Activated CD8-positive, alpha-beta memory T cell treated with anti-CD3 and anti-CD28 coated beads for 48 hours (primary cell): ENCODE measurements at regions not wholly inside any gene's neighbourhood (a gene's known extent, or its start where the extent isn't known, plus 50 kb on each side); places are given as distances from the start of the nearest gene placed in this dataset.
"Not testable (repeated sequence)": the region's sequence is repeated elsewhere in the genome, so short reads cannot be mapped to it uniquely, and the experiment has no call there.

Source experiments
- DNase-seq, 3 experiments: peaks; one replicate each; pipeline ENCODE4 v3.0.0-alpha.2; 2020; ENCODE audit warnings: low read depth in 2 of 3, low spot score in 2 of 3

DNA sequence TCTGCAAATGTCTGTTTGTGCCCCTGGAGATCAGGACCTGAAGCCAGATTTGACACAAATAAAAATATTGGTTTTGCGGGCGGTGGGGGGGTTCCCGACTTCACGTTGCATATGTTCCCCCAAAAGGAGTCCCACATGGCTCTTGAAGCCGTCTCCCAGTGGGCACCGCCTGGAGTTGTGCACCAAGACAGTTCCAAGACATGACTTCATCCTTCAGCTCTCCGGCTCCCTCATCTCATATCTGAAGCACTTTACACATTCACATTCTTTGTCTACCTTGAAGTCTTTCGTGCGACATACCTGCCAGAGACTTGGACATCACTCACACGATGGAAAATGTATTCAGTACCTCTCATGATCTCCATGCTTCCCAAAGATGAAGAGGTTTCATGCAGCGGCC lies 362.8 kb upstream of the FOXK1 start:
- DNase-seq, result no peak

DNA sequence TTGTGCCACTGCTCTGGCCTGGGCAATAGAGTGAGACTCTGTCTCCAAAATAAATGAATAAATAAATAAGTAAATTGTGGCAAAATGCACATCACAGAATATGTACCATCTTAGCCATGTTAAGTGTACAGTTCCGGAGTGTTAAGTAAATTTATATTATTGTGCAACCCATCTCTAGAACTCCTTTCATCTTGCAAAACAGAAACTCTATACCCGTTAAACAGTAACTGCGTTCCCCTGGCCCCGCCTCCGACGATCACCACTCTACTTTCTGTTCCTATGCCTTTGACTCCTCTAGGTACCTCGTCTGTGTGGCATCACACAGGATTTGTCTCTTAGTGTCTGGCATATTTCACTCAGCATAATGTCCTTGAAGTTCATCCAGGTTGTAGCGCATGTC lies 356.4 kb upstream of the FOXK1 start:
- no peak for DNase-seq

DNA sequence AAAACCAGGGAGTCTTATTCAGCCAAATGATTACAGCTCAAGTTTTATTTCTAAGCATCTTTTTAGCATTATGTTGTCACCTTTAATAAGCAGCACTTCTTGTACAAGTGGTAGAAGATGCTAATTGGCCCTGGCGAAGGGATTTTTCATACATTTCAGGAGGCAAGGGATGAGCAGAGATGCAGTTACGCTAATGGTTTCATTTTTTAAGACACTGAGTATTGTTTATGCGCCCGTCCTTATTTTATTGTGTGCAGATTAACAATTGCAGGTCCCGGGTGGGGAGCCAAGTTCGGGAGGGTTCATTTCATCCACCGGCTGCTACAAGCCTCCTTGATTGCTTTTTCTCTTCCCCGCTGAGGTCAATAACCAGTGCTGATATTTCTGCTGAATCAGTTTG lies 350.4 kb upstream of the FOXK1 start:
- no peak for DNase-seq

DNA sequence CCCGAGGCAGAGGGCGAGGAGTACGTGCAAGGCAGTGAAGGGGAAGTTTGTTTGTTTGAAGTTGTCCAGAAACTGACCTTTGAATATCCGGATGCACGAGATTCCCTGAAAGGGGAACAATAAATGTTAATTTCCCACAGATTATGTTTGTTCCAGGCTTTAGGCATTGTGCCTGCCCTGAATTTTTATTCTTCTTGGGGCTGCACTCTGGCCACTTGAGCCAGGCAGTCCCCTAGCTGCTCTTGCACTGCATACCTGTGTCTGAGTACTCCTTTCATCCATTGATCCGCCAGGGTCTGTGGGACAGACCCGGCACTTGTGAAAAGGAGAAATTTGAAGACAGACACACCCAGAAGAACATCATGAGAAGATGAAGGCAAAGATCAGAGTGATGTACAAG lies 343.5 kb upstream of the FOXK1 start:
- DNase-seq, result no peak

DNA sequence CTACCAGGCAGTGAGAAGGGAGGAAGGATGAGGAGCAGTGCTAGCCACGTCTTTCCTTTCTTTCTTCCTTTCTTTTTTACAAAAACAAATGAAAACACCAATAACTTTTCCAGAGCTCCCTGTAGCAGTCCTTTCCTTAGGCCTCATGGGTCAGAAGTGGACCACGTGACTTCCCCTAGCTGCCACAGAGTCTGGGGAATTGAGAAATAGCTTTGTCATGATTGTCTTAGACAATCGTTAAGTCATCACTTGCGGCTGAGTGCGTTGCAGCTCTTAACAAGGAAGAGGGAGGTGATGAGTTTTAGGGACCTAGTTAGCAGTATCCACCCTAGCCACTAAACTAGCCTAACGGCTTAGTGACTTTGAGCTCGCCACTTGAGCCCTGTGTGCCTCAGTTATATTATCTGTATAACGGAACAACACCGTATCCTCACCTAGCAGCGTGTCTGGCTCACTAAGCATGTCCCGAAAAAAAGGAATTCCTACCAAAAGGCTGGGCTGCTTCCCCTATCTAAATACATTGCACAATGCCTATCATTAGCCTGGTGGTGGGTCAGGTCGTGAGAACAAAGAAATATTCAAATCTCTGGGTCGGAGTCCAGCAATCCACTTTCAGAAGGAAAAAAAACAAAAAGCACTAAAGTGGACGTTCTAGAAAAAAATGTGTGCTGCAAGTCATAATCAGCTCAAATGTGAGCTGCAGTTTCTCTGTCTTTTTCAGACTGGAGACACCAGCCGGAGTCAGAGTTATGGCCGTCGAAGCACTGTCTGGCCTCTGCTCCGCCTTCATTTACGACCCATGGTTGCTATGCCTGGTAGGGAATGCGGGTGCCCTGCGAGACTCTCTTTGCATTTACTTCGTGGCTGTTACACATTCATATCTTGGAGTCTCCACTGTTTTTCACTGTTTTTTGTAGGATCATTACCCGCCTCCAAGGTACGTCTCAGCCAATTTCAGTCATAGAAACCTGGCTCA lies 338.5 kb upstream of the FOXK1 start:
- DNase-seq, result no peak

DNA sequence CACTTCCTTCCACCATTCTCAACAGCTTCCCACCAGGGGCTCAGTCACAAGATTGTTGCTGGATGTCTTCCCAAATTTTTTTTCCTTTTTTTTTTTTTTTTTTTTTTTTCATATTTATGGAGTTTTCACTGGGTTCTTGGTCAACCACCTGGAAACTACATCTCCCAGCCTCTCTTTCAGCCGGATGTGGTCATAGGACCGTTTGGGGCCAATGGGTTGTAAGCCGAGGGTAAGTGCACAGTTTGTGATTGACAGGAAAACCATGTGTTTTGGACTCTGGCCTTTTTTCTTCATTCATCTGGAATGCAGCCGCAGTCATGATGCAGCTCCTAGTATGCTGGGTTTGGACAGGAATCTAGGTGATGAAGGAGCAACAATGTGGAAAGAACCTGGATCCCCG lies 337.1 kb upstream of the FOXK1 start:
- DNase-seq, result no peak

DNA sequence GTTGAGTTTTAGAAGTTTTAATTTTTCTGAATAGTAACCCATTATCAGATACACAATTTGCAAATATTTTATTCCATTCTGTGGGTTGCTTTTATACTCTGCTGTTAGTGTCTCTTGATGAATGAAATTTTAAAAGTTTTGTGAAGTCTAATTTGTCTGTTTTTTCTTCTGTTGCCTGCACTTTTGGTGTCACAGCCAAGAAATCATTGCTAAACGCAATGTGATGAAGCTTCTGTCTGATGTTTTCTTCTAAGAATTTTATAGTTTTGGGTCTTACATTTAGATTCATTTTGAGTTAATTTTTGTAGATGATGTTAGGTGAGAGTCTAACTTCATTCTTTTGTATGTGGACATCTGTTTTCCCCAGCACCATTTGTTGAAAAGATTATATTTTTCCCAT lies 330.0 kb upstream of the FOXK1 start:
- DNase-seq, result no peak

DNA sequence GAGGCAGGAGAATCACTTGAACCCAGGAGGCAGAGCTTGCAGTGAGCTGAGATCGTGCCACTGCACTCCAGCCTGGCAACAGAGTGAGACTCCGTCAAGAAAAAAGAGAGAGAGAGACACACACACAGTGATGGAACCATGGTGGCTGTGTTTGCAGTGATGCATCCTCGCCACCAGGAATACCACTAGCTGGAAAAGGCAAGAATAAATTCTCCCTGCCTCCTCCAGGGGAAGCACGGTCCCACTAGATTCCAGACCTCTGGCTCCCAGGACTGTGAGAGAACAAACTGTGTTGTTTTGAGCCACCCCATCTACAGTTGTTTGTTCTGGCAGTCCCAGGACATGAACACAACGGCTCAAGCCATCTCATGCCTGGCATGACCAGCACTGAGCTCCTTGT lies 320.3 kb upstream of the FOXK1 start:
- DNase-seq, result no peak

DNA sequence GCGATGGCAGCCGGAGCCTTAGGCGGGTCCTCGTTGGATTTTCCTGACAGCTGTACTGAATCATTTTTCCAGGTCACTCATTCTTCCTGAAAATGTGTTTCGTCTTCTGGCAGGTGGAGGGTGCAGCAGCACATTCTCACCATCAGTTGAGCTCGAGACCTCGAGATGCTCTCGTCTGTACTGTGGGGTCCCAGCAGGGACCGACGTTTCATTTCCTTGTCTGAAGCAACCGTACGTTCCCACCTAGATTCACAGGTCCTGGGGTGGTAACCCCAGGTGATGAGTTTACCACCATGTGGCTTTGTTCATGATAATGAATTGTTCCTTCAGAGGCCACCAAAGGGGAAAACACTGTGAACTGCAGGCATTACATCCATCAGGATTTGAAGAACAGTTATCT lies 298.5 kb upstream of the FOXK1 start:
- no peak for DNase-seq

DNA sequence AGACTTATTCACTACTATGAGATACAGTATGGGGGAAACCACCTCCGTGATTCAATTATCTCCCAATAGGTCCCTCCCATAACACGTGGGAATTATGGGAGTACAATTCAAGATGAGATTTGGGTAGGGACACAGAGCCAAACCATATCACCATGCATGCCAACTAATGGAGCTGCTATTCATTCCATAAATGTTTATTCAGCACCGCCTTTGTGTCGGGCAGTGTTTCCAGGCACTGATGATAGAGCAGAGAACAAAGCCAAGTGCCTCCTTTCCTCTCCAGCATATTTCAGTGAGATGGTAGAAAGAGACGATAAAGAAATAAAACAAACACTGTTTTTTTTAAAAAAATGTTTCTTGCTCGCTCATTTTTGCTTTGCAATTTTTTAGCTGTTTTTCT lies 295.9 kb upstream of the FOXK1 start:
- no peak for DNase-seq

DNA sequence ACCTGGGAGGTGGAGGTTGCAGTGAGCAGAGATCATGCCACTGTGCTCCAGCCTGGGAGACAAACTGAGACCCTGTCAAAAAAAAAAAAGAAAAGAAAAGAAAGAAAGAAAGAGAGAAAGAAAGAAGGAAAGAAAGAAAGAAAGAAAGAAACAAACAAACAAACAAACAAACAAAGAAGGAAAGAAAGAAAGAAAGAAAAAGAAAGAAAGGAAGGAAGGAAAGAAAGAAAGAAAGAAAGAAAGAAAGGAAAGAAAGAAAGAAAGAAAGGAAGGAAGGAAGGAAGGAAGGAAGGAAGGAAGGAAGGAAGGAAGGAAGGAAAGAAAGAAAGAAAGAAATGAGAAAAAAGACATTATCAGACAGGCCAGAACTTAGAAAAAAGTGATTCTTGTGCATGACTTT lies 291.0 kb upstream of the FOXK1 start:
- not testable (repeated sequence) for DNase-seq

DNA sequence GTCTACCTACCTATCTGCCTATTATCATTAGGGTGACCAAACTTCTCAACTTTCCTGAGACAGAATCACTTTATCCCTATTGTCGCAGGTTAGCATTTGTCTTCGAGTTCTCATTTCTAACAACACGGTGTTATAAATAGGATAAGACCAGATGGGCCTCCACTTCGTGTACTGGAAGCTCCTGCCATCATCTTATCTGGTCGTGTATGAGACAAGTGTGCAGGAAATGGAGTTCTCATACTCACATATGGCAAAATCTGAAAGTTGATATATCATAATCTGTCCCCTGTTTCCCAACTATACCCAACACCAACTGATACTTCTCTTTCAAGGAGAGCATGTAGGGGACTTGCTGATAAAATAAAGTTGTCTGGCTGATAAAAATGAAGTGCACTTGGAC lies 287.4 kb upstream of the FOXK1 start:
- DNase-seq, result no peak

DNA sequence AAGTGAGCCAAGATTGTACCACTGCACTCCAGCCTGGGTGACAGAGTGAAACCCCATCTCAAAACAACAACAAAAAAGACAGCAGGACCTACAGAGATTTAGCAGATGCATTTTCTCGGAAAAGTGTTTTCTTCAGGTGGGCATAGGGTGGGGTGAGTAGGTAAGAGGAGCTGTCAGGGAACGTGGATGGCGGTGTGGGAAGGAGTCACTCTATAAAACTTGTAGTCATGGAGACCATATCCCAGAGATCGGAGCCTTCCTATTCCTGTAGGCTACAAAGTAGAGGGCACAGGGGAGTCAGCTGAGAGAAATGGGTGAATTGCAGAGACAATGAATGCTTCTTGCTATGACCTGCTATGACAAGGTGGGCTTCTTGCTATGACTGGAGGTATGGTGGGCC lies 283.0 kb upstream of the FOXK1 start:
- DNase-seq, result no peak

DNA sequence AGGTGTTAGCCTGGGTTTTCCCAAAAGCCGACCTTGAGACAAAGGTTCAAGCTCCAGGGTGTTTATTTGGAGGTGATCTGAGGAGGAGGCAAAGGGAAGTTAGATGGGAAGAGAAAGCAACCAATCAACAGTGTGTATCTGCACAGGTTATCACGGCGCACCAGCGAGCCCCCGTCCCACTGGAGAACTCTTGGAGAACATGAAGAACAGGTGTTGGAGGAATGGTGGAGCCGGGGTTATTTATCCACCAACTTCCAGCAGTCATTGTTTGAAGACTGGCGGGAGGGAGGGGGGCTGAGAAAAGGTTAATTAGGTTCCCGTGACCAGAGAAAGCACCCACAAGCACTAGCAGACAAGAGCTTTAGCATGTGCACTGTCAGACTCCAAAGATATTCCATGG lies 282.5 kb upstream of the FOXK1 start:
- DNase-seq, result no peak

DNA sequence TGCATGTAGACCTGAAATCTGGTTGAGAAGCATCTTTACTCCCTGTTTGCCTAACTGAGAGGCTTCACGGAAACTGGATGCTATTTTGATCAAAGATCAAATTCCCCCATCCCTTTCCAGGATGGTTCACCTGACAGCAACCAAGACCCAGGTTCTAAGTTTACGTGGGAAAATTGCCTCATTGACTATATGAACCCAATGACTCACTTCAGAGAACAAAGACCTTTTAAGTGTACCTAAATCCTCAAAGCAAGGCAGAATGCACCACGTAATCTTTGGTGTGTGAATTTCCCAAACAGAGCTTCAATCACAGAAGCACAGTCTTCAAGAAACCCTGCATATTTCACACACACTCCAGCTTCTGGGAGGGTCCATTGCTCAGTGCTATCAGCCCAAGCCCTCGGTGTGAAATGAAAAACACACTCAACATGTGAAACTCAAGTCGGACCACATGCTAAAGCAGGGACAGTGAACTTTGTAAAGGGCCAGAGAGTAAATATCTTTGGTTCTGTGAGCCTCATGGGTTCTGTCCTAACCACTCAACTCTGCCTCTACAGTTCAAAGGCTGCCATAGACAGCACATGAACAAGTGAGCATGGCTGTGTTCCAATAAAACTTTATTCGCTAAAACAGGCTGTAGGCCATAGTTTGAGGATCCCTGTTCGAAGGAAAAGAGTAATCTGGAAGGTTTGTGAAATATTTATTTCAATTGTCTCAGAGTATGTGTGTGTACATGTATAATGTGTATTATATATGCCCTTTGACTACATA lies 275.6 kb upstream of the FOXK1 start:
- DNase-seq, result no peak

DNA sequence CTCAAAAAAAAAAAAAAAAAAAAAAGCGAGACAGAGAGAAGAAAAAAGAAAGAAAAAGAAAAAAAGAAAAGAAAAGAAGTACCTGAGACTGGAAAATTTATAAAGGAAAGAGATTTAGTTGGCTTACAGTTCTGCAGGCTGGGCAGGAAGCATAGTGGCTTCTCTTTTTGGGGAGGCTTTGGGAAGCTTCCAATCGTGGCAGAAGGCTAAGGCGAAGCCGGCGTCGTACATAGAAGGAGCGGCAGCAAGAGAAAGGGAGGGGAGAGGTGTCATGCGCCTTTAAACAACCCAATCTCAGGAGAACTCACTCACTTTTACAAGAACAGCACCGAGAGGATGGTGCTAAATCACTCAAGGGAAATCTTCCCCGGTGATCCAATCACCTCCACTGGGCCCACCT lies 272.1 kb upstream of the FOXK1 start:
- no peak for DNase-seq

DNA sequence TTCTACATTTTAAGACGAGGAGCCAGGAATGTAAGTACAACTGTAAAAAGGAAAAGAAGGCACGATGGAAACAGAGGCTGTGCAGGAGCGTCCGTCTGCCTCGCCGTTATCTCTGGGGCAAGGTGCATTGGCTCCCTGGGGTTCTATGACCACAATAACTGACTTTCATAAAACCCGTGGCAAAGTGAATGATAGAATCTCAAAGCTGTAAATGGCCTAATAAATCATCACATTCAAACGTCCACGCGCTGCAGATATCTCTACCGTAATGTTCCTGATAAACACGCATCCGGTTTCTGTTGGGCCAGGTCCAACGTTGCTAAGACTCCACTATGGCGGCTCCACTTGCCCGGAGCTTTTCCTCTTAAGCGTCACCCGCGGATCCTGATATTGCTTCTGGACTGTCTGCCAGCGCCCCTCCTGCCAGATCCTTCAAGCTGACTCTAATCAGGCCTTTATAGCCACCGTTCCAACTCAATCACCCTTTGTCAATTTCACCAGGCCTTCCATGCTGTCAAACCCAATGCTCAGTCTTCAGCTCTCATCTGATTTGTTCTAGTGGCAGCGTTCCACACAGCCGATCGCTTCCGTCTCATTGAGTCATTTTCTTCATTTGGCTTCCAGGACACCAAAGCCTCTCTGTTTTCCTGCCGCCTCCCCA lies 265.6 kb upstream of the FOXK1 start:
- DNase-seq, result no peak

DNA sequence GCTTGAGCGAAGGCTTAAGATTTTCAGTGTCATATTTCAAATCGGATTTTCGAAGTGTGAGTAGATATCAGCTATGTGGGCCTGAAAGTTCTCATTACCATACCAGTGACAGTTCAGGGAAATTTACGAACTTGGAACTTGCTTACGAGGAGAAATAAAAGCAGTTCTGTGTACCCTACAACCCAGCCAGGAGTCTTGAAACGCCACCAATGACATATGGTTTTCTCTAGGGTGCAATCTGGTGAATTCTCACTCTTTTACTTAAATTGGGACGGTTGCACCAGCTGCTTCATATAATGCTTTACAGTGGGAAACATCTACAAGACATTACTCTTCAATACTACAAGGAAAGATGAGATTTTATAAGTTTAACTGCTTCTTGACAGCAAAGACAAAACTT lies 253.6 kb upstream of the FOXK1 start:
- DNase-seq, result no peak

DNA sequence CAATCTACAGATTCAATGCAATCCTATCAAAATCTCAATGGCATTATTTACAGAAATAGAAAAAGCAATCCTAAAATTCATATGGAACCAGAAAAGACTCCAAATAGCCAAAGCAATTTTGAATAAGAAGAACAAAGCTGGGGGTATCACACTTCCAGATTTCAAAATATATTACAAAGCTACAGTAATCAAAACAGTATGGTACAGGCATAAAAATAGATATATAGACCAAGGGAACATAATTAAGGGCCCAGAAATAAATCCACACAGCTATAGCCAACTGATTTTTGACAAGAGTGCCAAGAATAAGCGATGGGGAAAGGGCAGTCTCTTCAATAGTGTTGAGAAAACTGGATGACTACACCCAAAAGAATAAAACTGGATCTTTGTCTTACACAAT lies 251.9 kb upstream of the FOXK1 start:
- DNase-seq, result no peak

DNA sequence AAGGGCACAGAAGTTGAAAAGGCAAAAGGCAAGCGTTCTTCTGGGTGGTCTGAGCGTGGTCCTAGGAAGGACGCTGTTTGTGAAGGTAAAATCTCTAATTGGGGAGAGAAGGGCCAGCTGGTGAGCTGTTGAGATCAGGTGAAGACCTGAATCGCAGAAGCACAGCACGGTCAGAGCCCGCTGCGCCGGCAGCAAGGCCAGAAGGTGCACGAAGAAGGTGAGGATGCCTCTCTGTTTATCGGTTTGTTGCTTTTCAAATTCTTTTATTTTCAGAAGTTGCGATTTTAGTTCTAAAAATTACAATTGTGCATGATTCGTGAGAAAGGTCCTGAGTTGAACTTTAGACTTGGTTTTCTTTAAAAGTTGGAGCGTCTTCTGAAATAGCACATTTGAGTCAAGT lies 247.8 kb upstream of the FOXK1 start:
- no peak for DNase-seq

DNA sequence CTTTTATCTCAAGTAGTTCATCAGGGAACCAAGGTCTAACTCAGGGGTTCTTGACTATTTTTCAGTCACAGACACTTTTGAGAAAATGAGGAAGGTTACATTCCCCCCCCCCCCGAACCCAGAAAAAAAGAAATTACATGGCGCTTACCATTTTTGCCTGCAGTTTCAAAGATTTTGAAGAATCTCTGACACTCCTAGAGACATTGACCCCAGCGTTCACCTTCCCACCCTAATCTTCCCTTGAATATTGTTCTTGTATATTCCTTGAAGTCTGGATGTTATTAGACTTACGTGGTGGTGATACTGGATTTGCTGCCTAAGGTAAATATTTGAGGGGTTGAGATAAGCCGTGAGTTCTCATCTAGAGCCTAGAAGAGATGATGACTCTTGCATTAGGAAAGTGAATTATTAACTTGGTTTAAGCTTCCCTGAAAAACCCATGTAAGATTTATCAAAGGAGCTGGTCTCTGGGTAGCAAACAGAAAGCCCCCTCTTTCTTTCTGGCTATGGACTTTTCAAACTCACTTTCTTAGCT lies 245.7 kb upstream of the FOXK1 start:
- DNase-seq, result no peak

DNA sequence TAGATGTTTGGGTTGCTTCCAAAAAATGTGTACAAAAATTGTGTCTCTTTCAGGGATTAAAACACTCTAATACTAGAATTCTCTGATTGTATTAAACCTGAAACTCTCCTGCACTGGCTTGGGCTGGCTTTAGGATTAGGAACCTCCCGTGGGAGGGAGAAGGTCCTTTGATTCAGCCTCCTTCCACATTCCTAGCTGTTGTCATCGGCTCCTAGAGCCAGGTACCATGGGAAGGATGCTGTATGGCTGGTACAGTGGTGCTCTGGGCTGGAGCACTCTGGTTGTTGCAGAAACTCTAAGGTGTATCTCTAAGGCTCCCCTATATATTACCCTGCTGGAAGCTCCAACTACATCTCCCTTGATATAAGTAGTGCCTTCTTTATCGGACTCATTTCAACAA lies 245.2 kb upstream of the FOXK1 start:
- no peak for DNase-seq
